Mesenchymal stem cell (in vitro differentiated cells and primary cell): ENCODE measurements at regions not wholly inside any gene's neighbourhood (a gene's known extent, or its start where the extent isn't known, plus 50 kb on each side); places are given as distances from the start of the nearest gene placed in this dataset.

Source experiments
- DNase-seq: peaks from one replicate; pipeline ENCODE4 v3.0.0-alpha.2; 2013
- H2AFZ ChIP-seq: one replicate; pipeline ENCODE4 v1.6.1; 2013; ENCODE audit warnings: low read depth, mild to moderate bottlenecking, control low read depth, inconsistent platforms, low read length, moderate library complexity
- H2AK5ac ChIP-seq: 2 replicates; pipeline ENCODE4 v1.6.1; 2013; ENCODE audit warnings: low read length, moderate library complexity, mild to moderate bottlenecking, inconsistent platforms; ENCODE audit not compliant: severe bottlenecking
- H2BK120ac ChIP-seq: one replicate; pipeline ENCODE4 v1.6.1; 2013; ENCODE audit warnings: low read depth, mild to moderate bottlenecking, inconsistent platforms, low read length, moderate library complexity
- H2BK12ac ChIP-seq, 2 experiments: one replicate each; pipeline ENCODE4 v1.6.1; 2013; ENCODE audit warnings: inconsistent platforms in 2 of 2, low read length in 2 of 2, mild to moderate bottlenecking in 2 of 2, moderate library complexity in 2 of 2, control low read depth in 1 of 2
- H2BK15ac ChIP-seq: one replicate; pipeline ENCODE4 v1.6.1; 2013; ENCODE audit warnings: mild to moderate bottlenecking, low read depth, inconsistent platforms; ENCODE audit not compliant: poor library complexity, severe bottlenecking
- H2BK5ac ChIP-seq: 2 replicates; pipeline ENCODE4 v1.6.1; 2013; ENCODE audit warnings: low read depth, mild to moderate bottlenecking, low read length, control low read depth, inconsistent platforms; ENCODE audit not compliant: poor library complexity, severe bottlenecking
- H3K14ac ChIP-seq, 2 experiments: one replicate each; pipeline ENCODE4 v1.6.1; 2013; ENCODE audit warnings: inconsistent platforms in 2 of 2, low read length in 2 of 2, control low read depth in 1 of 2, mild to moderate bottlenecking in 1 of 2, moderate library complexity in 1 of 2
- H3K18ac ChIP-seq, 2 experiments: one replicate each; pipeline ENCODE4 v1.6.1; 2013; ENCODE audit warnings: inconsistent platforms in 2 of 2, low read length in 2 of 2, control low read depth in 1 of 2, low read depth in 1 of 2, mild to moderate bottlenecking in 1 of 2
- H3K23ac ChIP-seq, 2 experiments: one replicate each; pipeline ENCODE4 v1.6.1; 2013; ENCODE audit warnings: inconsistent platforms in 2 of 2, low read length in 2 of 2, mild to moderate bottlenecking in 2 of 2, moderate library complexity in 2 of 2, control low read depth in 1 of 2
- H3K27ac ChIP-seq: 2 replicates; pipeline ENCODE4 v1.5.1; 2013; ENCODE audit warnings: mild to moderate bottlenecking, moderate library complexity, low read length, control low read depth, inconsistent platforms; ENCODE audit not compliant: poor library complexity, severe bottlenecking
- H3K27me3 ChIP-seq, 2 experiments: 2 replicates each; pipeline versions ENCODE4 v1.6.1 to v1.7.0; 2013; ENCODE audit warnings: low read length in 2 of 2, mild to moderate bottlenecking in 2 of 2, moderate library complexity in 2 of 2, control low read depth in 1 of 2, inconsistent platforms in 1 of 2; ENCODE audit not compliant: control insufficient read depth in 1 of 2, insufficient read depth in 1 of 2
- H3K36me3 ChIP-seq, 2 experiments: 2 replicates each; pipeline versions ENCODE4 v1.6.1 to v1.7.0; 2013; ENCODE audit warnings: low read length in 2 of 2, control low read depth in 1 of 2, inconsistent platforms in 1 of 2, low read depth in 1 of 2, mild to moderate bottlenecking in 1 of 2; ENCODE audit not compliant: insufficient read depth in 2 of 2, control insufficient read depth in 1 of 2
- H3K4ac ChIP-seq, 2 experiments: one replicate each; pipeline ENCODE4 v1.6.1; 2013; ENCODE audit warnings: inconsistent platforms in 2 of 2, low read length in 2 of 2, mild to moderate bottlenecking in 2 of 2, moderate library complexity in 2 of 2, control low read depth in 1 of 2, low read depth in 1 of 2
- H3K4me1 ChIP-seq: 2 replicates; pipeline ENCODE4 v1.6.1; 2013; ENCODE audit warnings: low read depth, low read length, control low read depth; ENCODE audit not compliant: control insufficient read depth, insufficient read depth
- H3K4me2 ChIP-seq: 2 replicates; pipeline ENCODE4 v1.6.1; 2013; ENCODE audit warnings: low read length, mild to moderate bottlenecking, inconsistent platforms; ENCODE audit not compliant: poor library complexity, severe bottlenecking
- H3K4me3 ChIP-seq, 2 experiments: 2 replicates each; pipeline versions ENCODE4 v1.5.1 to v1.7.0; 2013; ENCODE audit warnings: low read length in 2 of 2, mild to moderate bottlenecking in 2 of 2, control low read depth in 1 of 2, low read depth in 1 of 2; ENCODE audit not compliant: insufficient read depth in 1 of 2
- H3K79me1 ChIP-seq: replicated peaks from 2 replicates; pipeline ENCODE4 v1.6.1; 2013; ENCODE audit warnings: mild to moderate bottlenecking, control low read depth, low read length, inconsistent platforms; ENCODE audit not compliant: poor library complexity, severe bottlenecking
- H3K9ac ChIP-seq: 2 replicates; pipeline ENCODE4 v1.7.0; 2013; ENCODE audit warnings: mild to moderate bottlenecking, low read length, moderate library complexity
- H3K9me3 ChIP-seq: 2 replicates; pipeline ENCODE4 v1.7.0; 2013; ENCODE audit warnings: mild to moderate bottlenecking, low read length; ENCODE audit not compliant: control insufficient read depth
- H4K8ac ChIP-seq: one replicate; pipeline ENCODE4 v1.6.1; 2013; ENCODE audit warnings: inconsistent platforms, mild to moderate bottlenecking, low read length, moderate library complexity
- H4K91ac ChIP-seq: one replicate; pipeline ENCODE4 v1.6.1; 2013; ENCODE audit warnings: mild to moderate bottlenecking, low read length, inconsistent platforms
- WGBS: methylation state at CpG from one replicate; pipeline ENCODE4 v1.1.7; 2013; ENCODE audit warnings: mixed read lengths; 5-methylcytosine and 5-hydroxymethylcytosine counted together

DNA sequence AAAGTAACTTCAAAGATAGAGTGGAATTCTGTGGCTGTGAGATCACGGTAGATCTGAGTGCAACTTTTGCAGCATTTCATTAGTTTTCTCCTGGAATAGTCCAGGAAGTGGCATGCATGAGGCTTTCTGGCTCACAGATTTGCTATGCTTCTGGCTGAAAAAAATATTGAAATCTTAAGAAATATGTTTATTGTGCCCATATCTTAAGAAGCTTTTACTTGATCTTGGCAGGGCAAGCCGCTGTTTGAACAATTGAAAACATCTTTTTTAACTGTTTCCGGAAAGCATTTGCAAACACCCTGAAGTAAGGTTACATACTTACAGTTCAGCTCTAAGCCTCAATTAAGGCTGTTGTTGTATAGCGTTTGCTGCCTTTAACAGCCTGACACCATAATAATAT, 135.7 kb upstream of the GDNF start:
- Histone ChIP-seq H3K14ac (no peak overlapping the region), H4K91ac (no peak overlapping the region), H2BK120ac (no peak overlapping the region), H2BK15ac (no peak overlapping the region), H3K9me3 (peaks cover 3% of the 10 kb centered on the region), H2AFZ (no peak overlapping the region), H3K27me3 (peaks cover 5 to 8% of the 10 kb centered on the region in 2 experiments), H3K23ac (no peak overlapping the region), H3K4me3 (no peak overlapping the region), H3K18ac (no peak overlapping the region), H3K4me2 (no peak overlapping the region), H3K27ac (no peak overlapping the region), H2AK5ac (no peak overlapping the region), H4K8ac (no peak overlapping the region), H2BK5ac (no peak overlapping the region), H3K79me1 (no peaks in the 10 kb centered on the region), H3K9ac (no peak overlapping the region), H3K4ac (no peak overlapping the region), H3K36me3 (no peaks in the 10 kb centered on the region), H3K4me1 (no peaks in the 10 kb centered on the region), H2BK12ac (no peak overlapping the region)
- 92% methylated on average over 4 of the region's 4 CpGs for WGBS
- DNase-seq: no peak

DNA sequence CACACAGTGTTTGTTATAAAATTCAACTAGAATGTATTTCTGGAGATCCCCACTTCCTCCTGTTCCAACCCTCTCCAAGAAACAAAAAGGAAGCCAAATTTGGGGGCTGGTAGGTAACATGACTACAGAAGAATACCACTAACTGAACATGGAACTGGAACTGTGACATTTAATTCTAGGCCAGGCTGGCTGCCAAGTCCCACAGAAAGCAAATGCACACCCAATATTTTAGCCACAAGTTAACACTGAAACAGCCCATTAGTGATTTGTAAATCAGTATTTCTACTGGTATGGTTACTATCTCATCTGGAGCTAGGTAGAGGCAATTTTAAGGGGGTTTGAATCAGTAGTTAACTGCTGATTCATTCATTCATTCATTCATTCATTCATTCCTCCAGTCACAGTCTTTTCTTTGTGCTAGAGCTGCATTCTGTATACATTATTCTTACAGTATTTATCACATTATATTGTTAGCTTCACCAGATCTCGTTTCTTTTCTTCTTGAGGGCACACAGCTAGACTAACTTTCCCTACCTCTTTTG, 131.7 kb upstream of the GDNF start:
- Histone ChIP-seq H2BK15ac (no peak overlapping the region), H3K36me3 (no peaks in the 10 kb centered on the region)

GRCh38 chr5:37966871-37967270, 127.0 kb upstream of the GDNF start:
- no peak overlapping the region for H3K27ac ChIP-seq
- H4K91ac ChIP-seq: no peak overlapping the region
- no peak overlapping the region for H3K4me3 ChIP-seq
- no peaks in the 10 kb centered on the region for H3K36me3 ChIP-seq
- H2AK5ac ChIP-seq: no peak overlapping the region
- H3K23ac ChIP-seq: no peak overlapping the region
- no peak overlapping the region for H3K18ac ChIP-seq
- no peak overlapping the region for H3K4me2 ChIP-seq
- H3K9ac ChIP-seq: no peak overlapping the region
- H2BK5ac ChIP-seq: no peak overlapping the region
- no peak overlapping the region for H2AFZ ChIP-seq
- no peak overlapping the region for H2BK15ac ChIP-seq
- H3K27me3 ChIP-seq: peaks cover 28% of the 10 kb centered on the region in 2 experiments
- DNase-seq: no peak
- no peak overlapping the region for H3K4ac ChIP-seq
- no peaks in the 10 kb centered on the region for H3K9me3 ChIP-seq
- no peaks in the 10 kb centered on the region for H3K4me1 ChIP-seq
- no peak overlapping the region for H2BK12ac ChIP-seq
- H4K8ac ChIP-seq: no peak overlapping the region
- whole genome bisulfite sequencing: no CpG with 5 or more reads among the region's 1 CpG
- no peak overlapping the region for H3K14ac ChIP-seq
- H3K79me1 ChIP-seq: no peaks in the 10 kb centered on the region
- no peak overlapping the region for H2BK120ac ChIP-seq

More for the DNA sequence above, 131.7 kb upstream of the GDNF start:
- H2AK5ac ChIP-seq: no peak overlapping the region
- no peak overlapping the region for H3K4me3 ChIP-seq
- H4K8ac ChIP-seq: no peak overlapping the region
- no peak overlapping the region for H3K4ac ChIP-seq
- H3K9me3 ChIP-seq: no peaks in the 10 kb centered on the region
- no peak overlapping the region for H4K91ac ChIP-seq
- no peak overlapping the region for H2BK12ac ChIP-seq
- no peak overlapping the region for H3K27ac ChIP-seq
- H3K18ac ChIP-seq: no peak overlapping the region
- no peak overlapping the region for H2BK120ac ChIP-seq
- no peak overlapping the region for H3K23ac ChIP-seq
- peaks cover 18 to 25% of the 10 kb centered on the region in 2 experiments for H3K27me3 ChIP-seq
- no peak overlapping the region for H3K4me2 ChIP-seq
- no peak overlapping the region for H2BK5ac ChIP-seq
- no peak overlapping the region for H3K14ac ChIP-seq
- H3K4me1 ChIP-seq: no peaks in the 10 kb centered on the region
- no CpG with 5 or more reads among the region's 1 CpG for WGBS
- H3K79me1 ChIP-seq: no peaks in the 10 kb centered on the region
- no peak overlapping the region for H2AFZ ChIP-seq
- H3K9ac ChIP-seq: no peak overlapping the region
- DNase-seq: no peak

- H3K36me3 ChIP-seq: no peaks in the 10 kb centered on the region
- H3K4ac ChIP-seq: no peak overlapping the region
- no peak overlapping the region for H2BK15ac ChIP-seq
- H3K23ac ChIP-seq: no peak overlapping the region
- H3K27ac ChIP-seq: no peak overlapping the region
- DNase-seq: no peak
- no peaks in the 10 kb centered on the region for H3K79me1 ChIP-seq
- H3K9me3 ChIP-seq: no peaks in the 10 kb centered on the region
- no peak overlapping the region for H4K91ac ChIP-seq
- H2BK12ac ChIP-seq: no peak overlapping the region
- no peak overlapping the region for H3K4me2 ChIP-seq
- no peak overlapping the region for H3K14ac ChIP-seq
- H4K8ac ChIP-seq: no peak overlapping the region
- H3K4me3 ChIP-seq: no peak overlapping the region
- H2BK5ac ChIP-seq: no peak overlapping the region
- H3K9ac ChIP-seq: no peak overlapping the region
- no peak overlapping the region for H2AK5ac ChIP-seq
- WGBS: 88% methylated on average over 2 of the region's 2 CpGs
- no peaks in the 10 kb centered on the region for H3K4me1 ChIP-seq
- H2BK120ac ChIP-seq: no peak overlapping the region
- peaks cover 24 to 28% of the 10 kb centered on the region in 2 experiments for H3K27me3 ChIP-seq
- no peak overlapping the region for H2AFZ ChIP-seq
- H3K18ac ChIP-seq: no peak overlapping the region
Observed at GRCh38 chr5:37966291-37966690, 126.5 kb upstream of the GDNF start.
